ENCODE measurements at regions not wholly inside any gene's neighbourhood (a gene's known extent, or its start where the extent isn't known, plus 50 kb on each side); places are given as distances from the start of the nearest gene placed in this dataset.
"Not testable (repeated sequence)": the region's sequence is repeated elsewhere in the genome, so short reads cannot be mapped to it uniquely, and the experiment has no call there.

GRCh38 chr2:189357375-189357774 is 83.9 kb upstream of the WDR75 start:
- TF ChIP-seq ZNF274 (IDR thresholded peaks at IDR 0.05; ENCODE audit: low read depth, low read length); YY1 (IDR thresholded peaks at IDR 0.05; ENCODE audit: insufficient read depth, insufficient read length): not testable (repeated sequence)
